Fibroblast of pulmonary artery (primary cell): ENCODE measurements at regions not wholly inside any gene's neighbourhood (a gene's known extent, or its start where the extent isn't known, plus 50 kb on each side); places are given as distances from the start of the nearest gene placed in this dataset.

Experiments
- DNase-seq: peaks from one replicate; pipeline ENCODE4 v3.0.0-alpha.2; 2010; ENCODE audit warnings: low read depth
- H3K4me3 ChIP-seq: replicated peaks from 2 replicates; pipeline ENCODE4 v1.5.1; 2011; ENCODE audit warnings: low read depth, mild to moderate bottlenecking, control low read depth, low read length, moderate library complexity
- TF ChIP-seq, protein P1 (sequence below): IDR thresholded peaks from 2 replicates; pipeline ENCODE4 v1.5.1; 2011; ENCODE audit warnings: mild to moderate bottlenecking, control low read depth, low read length, inconsistent platforms; ENCODE audit errors: missing control alignments

- TF ChIP-seq, protein P1, sequence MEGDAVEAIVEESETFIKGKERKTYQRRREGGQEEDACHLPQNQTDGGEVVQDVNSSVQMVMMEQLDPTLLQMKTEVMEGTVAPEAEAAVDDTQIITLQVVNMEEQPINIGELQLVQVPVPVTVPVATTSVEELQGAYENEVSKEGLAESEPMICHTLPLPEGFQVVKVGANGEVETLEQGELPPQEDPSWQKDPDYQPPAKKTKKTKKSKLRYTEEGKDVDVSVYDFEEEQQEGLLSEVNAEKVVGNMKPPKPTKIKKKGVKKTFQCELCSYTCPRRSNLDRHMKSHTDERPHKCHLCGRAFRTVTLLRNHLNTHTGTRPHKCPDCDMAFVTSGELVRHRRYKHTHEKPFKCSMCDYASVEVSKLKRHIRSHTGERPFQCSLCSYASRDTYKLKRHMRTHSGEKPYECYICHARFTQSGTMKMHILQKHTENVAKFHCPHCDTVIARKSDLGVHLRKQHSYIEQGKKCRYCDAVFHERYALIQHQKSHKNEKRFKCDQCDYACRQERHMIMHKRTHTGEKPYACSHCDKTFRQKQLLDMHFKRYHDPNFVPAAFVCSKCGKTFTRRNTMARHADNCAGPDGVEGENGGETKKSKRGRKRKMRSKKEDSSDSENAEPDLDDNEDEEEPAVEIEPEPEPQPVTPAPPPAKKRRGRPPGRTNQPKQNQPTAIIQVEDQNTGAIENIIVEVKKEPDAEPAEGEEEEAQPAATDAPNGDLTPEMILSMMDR = no peak
- DNase-seq = no peak
- no peak overlapping the region for H3K4me3 ChIP-seq
Observed at GRCh38 chr3:18011387-18011786, 269.0 kb upstream of the TBC1D5 start.

DNA sequence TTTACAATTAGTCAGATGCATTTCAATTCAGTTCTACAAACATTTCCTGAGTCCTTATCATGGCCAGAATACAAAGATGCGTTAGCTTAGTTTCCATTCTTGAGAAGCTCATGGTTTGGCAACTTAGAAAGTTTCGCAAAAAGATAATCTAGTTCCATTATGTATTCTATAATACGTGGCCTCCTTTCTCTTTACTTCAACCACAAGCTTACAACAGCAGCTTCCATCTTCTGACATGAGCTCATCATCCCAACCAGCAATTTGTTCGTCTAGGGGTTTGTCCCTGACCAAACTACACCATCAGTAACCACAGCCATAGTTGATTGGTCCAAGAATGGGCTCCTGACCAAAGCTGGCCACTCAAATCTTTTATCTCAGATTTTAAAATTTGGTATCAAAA is 267.6 kb upstream of the TBC1D5 start:
- DNase-seq = peak; percentile 5
- no peak overlapping the region for H3K4me3 ChIP-seq
- TF ChIP-seq, protein P1 = no peak

- no peak overlapping the region for H3K4me3 ChIP-seq
- TF ChIP-seq, protein P1 = no peak
- peak; percentile 54 for DNase-seq
Observed at GRCh38 chr3:18008706-18009368, 266.4 kb upstream of the TBC1D5 start.

DNA sequence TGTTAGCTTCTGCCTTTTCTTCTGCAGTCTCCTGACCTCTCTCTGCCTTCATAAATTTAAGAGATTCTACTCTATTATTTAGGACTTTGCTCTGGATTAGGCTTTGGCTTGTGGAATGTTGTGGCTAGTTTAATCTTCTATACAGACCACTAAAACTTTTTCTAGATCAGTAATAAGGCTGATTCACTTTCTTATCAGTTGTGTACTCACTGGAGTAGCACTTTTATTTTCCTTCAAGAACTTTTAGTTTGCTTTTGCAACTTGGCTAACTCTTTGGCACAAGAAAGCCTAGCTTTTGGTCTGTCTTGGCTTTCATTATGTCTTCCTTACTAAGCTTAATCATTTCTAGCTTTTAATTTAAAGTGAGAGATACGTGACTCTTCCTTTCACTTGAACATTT is 265.5 kb upstream of the TBC1D5 start:
- TF ChIP-seq, protein P1 = no peak
- peak; percentile 42 for DNase-seq

DNA sequence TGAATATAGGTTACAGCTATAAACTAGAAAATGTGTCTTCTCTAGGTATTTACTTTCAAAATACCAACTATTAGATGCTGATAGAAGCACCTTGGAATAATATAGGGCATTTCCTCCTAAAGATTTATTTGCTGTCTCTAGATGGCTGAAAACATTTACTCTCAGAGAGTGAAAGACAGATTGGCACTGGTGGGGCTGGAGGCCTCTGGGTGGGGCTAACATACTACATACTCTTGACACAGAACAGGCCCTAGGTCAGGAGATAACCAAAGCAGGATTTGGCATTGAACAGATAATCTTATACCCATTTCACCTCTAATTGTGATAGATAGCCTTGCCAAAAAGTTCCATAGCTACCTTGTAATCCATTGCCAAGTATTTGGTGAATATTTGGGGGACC is 253.3 kb upstream of the TBC1D5 start:
- TF ChIP-seq, protein P1 = no peak
- no peak for DNase-seq
- H3K4me3 ChIP-seq = no peak overlapping the region

More for the DNA sequence above, 265.5 kb upstream of the TBC1D5 start:
- H3K4me3 ChIP-seq = no peak overlapping the region

- TF ChIP-seq, protein P1 = no peak
- H3K4me3 ChIP-seq = no peak overlapping the region
- no peak for DNase-seq
Observed at GRCh38 chr3:17994167-17994566, 251.7 kb upstream of the TBC1D5 start.

GRCh38 chr3:17990390-17990789 is 248.0 kb upstream of the TBC1D5 start:
- no peak for DNase-seq
- H3K4me3 ChIP-seq = no peak overlapping the region
- TF ChIP-seq, protein P1 = no peak
